SK-N-SH treated with all-trans-retinoic acid at 6 μM for 48 hours (cell line): ENCODE measurements at regions not wholly inside any gene's neighbourhood (a gene's known extent, or its start where the extent isn't known, plus 50 kb on each side); places are given as distances from the start of the nearest gene placed in this dataset.
A peak's percentile ranks its signal among the peaks of the same experiment; 100 is the strongest.

Experiments used
- ATAC-seq: fragments of 200-7000 bp; cut with Tn5 transposase; 3 replicates; pipeline ENCODE4 v1.9.1; 2020; ENCODE audit warnings: mild to moderate bottlenecking, moderate library complexity
- ARNTL ChIP-seq: fragments of 450-650 bp; formaldehyde crosslinking; IDR thresholded peaks from 2 replicates; pipeline ENCODE4 v1.5.0; 2020; ENCODE audit warnings: low read depth, mild to moderate bottlenecking, moderate library complexity, borderline replicate concordance
- CSDC2 ChIP-seq: fragments of 250-450 bp; sonication (Bioruptor Pico); IDR thresholded peaks from 2 replicates; pipeline ENCODE4 v1.5.0; 2020; ENCODE audit warnings: mild to moderate bottlenecking, moderate library complexity
- ESRRG ChIP-seq: fragments of 250-450 bp; sonication (Bioruptor Pico); IDR thresholded peaks from 2 replicates; pipeline ENCODE4 v1.6.1; 2021; ENCODE audit warnings: mild to moderate bottlenecking
- GLIS3 ChIP-seq: fragments of 250-450 bp; sonication (Bioruptor Pico); IDR thresholded peaks from 2 replicates; pipeline ENCODE4 v1.5.0; 2020; ENCODE audit warnings: mild to moderate bottlenecking, moderate library complexity
- ISL1 ChIP-seq: fragments of 250-450 bp; sonication (Bioruptor Pico); IDR thresholded peaks from 2 replicates; pipeline ENCODE4 v2.1.2; 2022; ENCODE audit warnings: mild to moderate bottlenecking, moderate library complexity
- OSR1 ChIP-seq: fragments of 250-450 bp; sonication (Bioruptor Pico); IDR thresholded peaks from 2 replicates; pipeline ENCODE4 v1.8.0; 2022; ENCODE audit warnings: moderate library complexity, mild to moderate bottlenecking, inconsistent platforms
- PPARA ChIP-seq: fragments of 250-450 bp; sonication (Bioruptor Pico); IDR thresholded peaks from 2 replicates; pipeline ENCODE4 v1.5.0; 2020; ENCODE audit warnings: mild to moderate bottlenecking, borderline replicate concordance
- RARB ChIP-seq: fragments of 250-450 bp; sonication (Bioruptor Pico); IDR thresholded peaks from 2 replicates; pipeline ENCODE4 v1.8.0; 2021; ENCODE audit warnings: mild to moderate bottlenecking, moderate library complexity
- SNAI2 ChIP-seq: fragments of 250-450 bp; sonication (Bioruptor Pico); IDR thresholded peaks from 2 replicates; pipeline ENCODE4 v1.5.0; 2020; ENCODE audit warnings: mild to moderate bottlenecking, moderate library complexity
- TCF4 ChIP-seq: fragments of 250-450 bp; sonication (Bioruptor Pico); IDR thresholded peaks from 2 replicates; pipeline ENCODE4 v1.8.0; 2021; ENCODE audit warnings: mild to moderate bottlenecking, moderate library complexity, borderline replicate concordance
- TOX ChIP-seq: fragments of 250-450 bp; sonication (Bioruptor Pico); IDR thresholded peaks from 2 replicates; pipeline ENCODE4 v1.8.0; 2021; ENCODE audit warnings: mild to moderate bottlenecking, moderate library complexity, borderline replicate concordance
- ZFP3 ChIP-seq: fragments of 250-450 bp; sonication (Bioruptor Pico); IDR thresholded peaks from 2 replicates; pipeline ENCODE4 v1.5.0; 2020; ENCODE audit warnings: mild to moderate bottlenecking, moderate library complexity
- ZFP30 ChIP-seq: fragments of 450-650 bp; formaldehyde crosslinking; IDR thresholded peaks from 2 replicates; pipeline ENCODE4 v1.5.0; 2022; ENCODE audit warnings: mild to moderate bottlenecking, moderate library complexity
- ZNF565 ChIP-seq: fragments of 450-650 bp; formaldehyde crosslinking; conservative IDR thresholded peaks from 2 replicates; pipeline ENCODE4 v1.5.0; 2020; ENCODE audit warnings: low read depth, mild to moderate bottlenecking, moderate library complexity
- ZNF70 ChIP-seq: fragments of 450-650 bp; formaldehyde crosslinking; IDR thresholded peaks from 2 replicates; pipeline ENCODE4 v1.5.0; 2020; ENCODE audit warnings: mild to moderate bottlenecking, moderate library complexity
- ZNF8 ChIP-seq: fragments of 450-650 bp; formaldehyde crosslinking; IDR thresholded peaks from 2 replicates; pipeline ENCODE4 v1.5.0; 2020; ENCODE audit warnings: mild to moderate bottlenecking, moderate library complexity
- TF ChIP-seq, protein P1 (sequence below): fragments of 250-450 bp; sonication (Bioruptor Pico); IDR thresholded peaks from 2 replicates; pipeline ENCODE4 v1.5.0; 2020; ENCODE audit warnings: mild to moderate bottlenecking, moderate library complexity
- TF ChIP-seq, protein P2 (sequence below): fragments of 250-450 bp; sonication (Bioruptor Pico); IDR thresholded peaks from 2 replicates; pipeline ENCODE4 v1.5.1; 2020; ENCODE audit warnings: low read depth, mild to moderate bottlenecking, moderate library complexity
- TF ChIP-seq, protein P3 (sequence below): fragments of 250-450 bp; sonication (Bioruptor Pico); IDR thresholded peaks from 2 replicates; pipeline ENCODE4 v1.5.1; 2021; ENCODE audit warnings: mild to moderate bottlenecking, moderate library complexity
- TF ChIP-seq, protein P4 (sequence below): fragments of 250-450 bp; sonication (Bioruptor Pico); IDR thresholded peaks from 2 replicates; pipeline ENCODE4 v1.8.0; 2021; ENCODE audit warnings: low read depth, mild to moderate bottlenecking, moderate library complexity, borderline replicate concordance

DNA sequence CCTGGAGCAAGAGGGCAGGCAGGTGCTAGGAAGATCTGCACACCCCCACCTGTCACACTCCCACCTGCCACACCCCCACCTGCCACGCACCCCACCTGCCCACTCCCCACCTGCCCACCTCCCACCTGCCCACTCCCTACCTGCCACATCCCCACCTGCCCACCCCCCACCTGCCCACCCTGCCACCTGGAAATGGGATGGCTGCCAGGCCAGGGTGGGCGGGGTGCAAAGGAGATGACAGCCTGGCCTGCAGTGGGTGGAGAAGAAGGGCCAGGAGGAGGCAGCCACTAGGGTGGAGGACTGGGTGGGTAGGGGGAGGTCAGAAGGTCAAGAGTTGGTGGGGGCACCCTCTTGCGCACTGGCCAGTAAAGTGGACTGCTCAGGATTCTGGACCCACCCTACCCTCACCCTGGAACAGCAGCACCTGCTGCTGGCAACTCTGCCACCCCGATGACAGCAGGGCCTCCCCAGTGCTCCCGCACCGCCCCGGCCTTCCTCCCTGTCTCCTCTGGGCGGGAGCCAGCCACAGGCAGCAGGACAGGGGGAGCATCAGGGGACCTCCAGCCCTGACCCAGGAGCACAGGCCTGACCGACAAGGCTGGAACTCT is 66.8 kb upstream of the NKX1-1 start:
- no peak for ATAC-seq
- TF ChIP-seq PPARA (CRISPR knock-in tag): no peak
- TF ChIP-seq, protein P1, sequence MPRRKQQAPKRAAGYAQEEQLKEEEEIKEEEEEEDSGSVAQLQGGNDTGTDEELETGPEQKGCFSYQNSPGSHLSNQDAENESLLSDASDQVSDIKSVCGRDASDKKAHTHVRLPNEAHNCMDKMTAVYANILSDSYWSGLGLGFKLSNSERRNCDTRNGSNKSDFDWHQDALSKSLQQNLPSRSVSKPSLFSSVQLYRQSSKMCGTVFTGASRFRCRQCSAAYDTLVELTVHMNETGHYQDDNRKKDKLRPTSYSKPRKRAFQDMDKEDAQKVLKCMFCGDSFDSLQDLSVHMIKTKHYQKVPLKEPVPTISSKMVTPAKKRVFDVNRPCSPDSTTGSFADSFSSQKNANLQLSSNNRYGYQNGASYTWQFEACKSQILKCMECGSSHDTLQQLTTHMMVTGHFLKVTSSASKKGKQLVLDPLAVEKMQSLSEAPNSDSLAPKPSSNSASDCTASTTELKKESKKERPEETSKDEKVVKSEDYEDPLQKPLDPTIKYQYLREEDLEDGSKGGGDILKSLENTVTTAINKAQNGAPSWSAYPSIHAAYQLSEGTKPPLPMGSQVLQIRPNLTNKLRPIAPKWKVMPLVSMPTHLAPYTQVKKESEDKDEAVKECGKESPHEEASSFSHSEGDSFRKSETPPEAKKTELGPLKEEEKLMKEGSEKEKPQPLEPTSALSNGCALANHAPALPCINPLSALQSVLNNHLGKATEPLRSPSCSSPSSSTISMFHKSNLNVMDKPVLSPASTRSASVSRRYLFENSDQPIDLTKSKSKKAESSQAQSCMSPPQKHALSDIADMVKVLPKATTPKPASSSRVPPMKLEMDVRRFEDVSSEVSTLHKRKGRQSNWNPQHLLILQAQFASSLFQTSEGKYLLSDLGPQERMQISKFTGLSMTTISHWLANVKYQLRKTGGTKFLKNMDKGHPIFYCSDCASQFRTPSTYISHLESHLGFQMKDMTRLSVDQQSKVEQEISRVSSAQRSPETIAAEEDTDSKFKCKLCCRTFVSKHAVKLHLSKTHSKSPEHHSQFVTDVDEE (CRISPR knock-in tag): no peak
- no peak for TF ChIP-seq TOX
- TF ChIP-seq ISL1 (CRISPR knock-in tag): no peak
- TF ChIP-seq ARNTL (CRISPR knock-in tag): no peak
- TF ChIP-seq, protein P2, sequence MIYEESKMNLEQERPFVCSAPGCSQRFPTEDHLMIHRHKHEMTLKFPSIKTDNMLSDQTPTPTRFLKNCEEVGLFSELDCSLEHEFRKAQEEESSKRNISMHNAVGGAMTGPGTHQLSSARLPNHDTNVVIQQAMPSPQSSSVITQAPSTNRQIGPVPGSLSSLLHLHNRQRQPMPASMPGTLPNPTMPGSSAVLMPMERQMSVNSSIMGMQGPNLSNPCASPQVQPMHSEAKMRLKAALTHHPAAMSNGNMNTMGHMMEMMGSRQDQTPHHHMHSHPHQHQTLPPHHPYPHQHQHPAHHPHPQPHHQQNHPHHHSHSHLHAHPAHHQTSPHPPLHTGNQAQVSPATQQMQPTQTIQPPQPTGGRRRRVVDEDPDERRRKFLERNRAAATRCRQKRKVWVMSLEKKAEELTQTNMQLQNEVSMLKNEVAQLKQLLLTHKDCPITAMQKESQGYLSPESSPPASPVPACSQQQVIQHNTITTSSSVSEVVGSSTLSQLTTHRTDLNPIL (CRISPR knock-in tag): no peak
- TF ChIP-seq ZNF565 (CRISPR knock-in tag): no peak
- TF ChIP-seq RARB (CRISPR knock-in tag): no peak
- TF ChIP-seq, protein P3, sequence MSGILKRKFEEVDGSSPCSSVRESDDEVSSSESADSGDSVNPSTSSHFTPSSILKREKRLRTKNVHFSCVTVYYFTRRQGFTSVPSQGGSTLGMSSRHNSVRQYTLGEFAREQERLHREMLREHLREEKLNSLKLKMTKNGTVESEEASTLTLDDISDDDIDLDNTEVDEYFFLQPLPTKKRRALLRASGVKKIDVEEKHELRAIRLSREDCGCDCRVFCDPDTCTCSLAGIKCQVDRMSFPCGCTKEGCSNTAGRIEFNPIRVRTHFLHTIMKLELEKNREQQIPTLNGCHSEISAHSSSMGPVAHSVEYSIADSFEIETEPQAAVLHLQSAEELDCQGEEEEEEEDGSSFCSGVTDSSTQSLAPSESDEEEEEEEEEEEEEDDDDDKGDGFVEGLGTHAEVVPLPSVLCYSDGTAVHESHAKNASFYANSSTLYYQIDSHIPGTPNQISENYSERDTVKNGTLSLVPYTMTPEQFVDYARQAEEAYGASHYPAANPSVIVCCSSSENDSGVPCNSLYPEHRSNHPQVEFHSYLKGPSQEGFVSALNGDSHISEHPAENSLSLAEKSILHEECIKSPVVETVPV (CRISPR knock-in tag): no peak
- TF ChIP-seq, protein P4, sequence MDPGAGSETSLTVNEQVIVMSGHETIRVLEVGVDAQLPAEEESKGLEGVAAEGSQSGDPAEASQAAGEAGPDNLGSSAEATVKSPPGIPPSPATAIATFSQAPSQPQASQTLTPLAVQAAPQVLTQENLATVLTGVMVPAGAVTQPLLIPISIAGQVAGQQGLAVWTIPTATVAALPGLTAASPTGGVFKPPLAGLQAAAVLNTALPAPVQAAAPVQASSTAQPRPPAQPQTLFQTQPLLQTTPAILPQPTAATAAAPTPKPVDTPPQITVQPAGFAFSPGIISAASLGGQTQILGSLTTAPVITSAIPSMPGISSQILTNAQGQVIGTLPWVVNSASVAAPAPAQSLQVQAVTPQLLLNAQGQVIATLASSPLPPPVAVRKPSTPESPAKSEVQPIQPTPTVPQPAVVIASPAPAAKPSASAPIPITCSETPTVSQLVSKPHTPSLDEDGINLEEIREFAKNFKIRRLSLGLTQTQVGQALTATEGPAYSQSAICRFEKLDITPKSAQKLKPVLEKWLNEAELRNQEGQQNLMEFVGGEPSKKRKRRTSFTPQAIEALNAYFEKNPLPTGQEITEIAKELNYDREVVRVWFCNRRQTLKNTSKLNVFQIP (CRISPR knock-in tag): no peak
- TF ChIP-seq ZNF70 (CRISPR knock-in tag): no peak
- TF ChIP-seq ZFP30 (CRISPR knock-in tag): no peak
- TF ChIP-seq ZNF8 (CRISPR knock-in tag): no peak
- TF ChIP-seq, all 23 proteins: peak for 0

DNA sequence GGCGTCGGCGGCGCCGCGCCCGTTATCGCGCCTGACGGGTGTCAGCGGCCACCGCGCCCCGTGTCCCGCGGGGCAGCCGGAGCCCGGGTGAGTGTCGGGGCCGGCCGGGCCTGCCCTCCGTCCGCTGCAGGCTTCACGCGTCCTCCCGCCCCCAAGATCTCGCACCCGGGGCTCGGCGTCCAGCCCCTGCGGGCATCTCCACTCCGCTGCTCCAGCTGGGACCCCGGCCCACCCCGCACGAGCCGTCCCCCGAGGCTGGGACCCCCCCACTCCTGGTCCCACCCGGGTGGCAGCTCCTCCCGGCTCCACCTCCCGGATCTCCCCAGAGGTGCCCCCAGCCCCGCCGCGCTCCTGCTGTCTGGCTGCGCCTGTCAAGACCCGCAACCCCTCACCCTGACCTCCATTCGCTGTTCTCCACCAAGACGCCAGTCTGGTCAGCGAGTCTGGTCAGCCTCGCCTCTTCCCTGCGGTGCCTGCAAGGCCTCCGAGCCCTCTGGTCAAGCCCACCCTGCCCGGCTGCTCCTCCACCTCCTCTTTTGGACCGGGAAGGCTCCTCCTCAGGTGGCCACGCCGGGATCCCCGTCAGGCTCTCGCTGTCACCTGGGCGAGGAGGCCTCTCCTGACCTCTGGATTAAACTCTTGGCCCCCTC is 66.0 kb upstream of the NKX1-1 start:
- TF ChIP-seq ZNF565 (CRISPR knock-in tag) (no peak), ZNF8 (CRISPR knock-in tag) (no peak), TCF4 (CRISPR knock-in tag) (no peak), RARB (CRISPR knock-in tag) (no peak), GLIS3 (CRISPR knock-in tag) (no peak), ISL1 (CRISPR knock-in tag) (no peak), ZFP3 (CRISPR knock-in tag) (no peak), ZFP30 (CRISPR knock-in tag) (no peak), CSDC2 (CRISPR knock-in tag) (no peak), TOX (no peak)
- TF ChIP-seq, protein P2 (CRISPR knock-in tag): no peak
- no peak for ATAC-seq

DNA sequence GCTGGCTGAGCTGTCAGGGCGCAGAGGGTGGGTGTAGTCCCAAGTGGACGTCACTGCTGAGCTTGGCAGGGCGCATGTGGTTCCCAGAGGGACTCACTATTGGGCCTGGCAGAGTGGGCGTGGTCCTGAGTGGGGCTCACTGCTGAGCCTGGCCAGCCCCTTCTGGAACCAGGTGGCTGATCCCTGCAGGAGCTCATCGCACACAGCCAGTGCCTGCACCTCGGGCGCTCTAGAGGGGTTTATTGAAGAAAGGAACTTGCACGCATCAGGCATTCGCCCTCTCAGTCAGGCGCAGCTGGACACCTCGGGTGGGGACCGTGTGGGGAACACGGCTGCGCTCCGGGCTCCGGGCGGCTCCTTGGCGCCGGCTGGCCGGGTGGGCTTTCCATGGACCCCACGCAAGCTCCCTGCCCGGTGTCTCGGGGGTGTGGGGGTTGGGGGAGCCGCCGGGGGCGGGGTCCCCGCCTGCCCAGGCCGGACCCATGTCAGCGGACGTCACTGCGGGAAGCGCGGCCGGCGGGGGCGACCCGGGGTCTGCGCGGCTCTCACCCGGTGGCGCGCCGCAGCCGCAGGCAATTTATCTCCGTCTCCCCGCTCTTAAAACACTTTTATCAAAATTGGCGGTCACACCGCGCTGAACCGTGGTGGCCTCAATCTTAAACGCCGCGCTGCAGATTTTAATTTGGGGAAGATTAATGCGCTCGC is 65.4 kb upstream of the NKX1-1 start:
- ATAC-seq: peak; percentile 23; the same call in 2 of the 3 replicates
- TF ChIP-seq ZFP30 (CRISPR knock-in tag) (no peak), ZNF70 (CRISPR knock-in tag) (no peak), OSR1 (CRISPR knock-in tag) (no peak), TCF4 (CRISPR knock-in tag) (no peak), CSDC2 (CRISPR knock-in tag) (no peak), ESRRG (CRISPR knock-in tag) (no peak), SNAI2 (CRISPR knock-in tag) (no peak), ARNTL (CRISPR knock-in tag) (no peak)
- TF ChIP-seq, protein P1 (CRISPR knock-in tag): no peak
- TF ChIP-seq, protein P3 (CRISPR knock-in tag): no peak
